ENCODE measurements at regions not wholly inside any gene's neighbourhood (a gene's known extent, or its start where the extent isn't known, plus 50 kb on each side); places are given as distances from the start of the nearest gene placed in this dataset.

DNA sequence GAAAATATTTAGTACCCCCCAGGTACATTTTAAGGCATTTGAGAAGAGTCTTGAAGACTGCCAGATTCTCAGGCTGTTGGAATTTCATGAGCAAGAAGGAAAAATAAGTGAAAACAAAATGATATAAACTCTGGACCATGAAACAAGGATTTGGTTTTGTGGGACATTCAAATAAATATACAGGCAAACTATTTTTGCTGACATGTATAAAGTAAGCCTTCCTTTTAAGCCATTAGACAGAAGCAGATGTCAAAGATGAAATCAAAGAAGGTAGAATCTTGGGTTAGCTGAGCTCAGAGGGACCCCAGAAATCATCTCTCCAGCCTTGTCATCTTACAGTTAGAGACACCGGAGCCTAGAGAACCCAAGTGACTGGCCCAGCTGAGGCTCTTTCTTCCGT is 51.3 kb upstream of the ACSL3 start:
- Histone ChIP-seq H3K27ac (no peak overlapping the region), H3K27me3 (no peaks in the 10 kb centered on the region), H3K4me3 (no peak overlapping the region), H3K4me1 (no peaks in the 10 kb centered on the region), H3K36me3 (no peaks in the 10 kb centered on the region), H3K9me3 (no peaks in the 10 kb centered on the region)
- in situ Hi-C loops (cut with MboI; ENCODE audit: low pct_ligation_motif_present in 1 of 4, low pct_unique_long_range_greater_than_20kb in 1 of 4, low sequenced_read_pairs in 3 of 4) = no loop called here
- DNase-seq = no peak
- intact Hi-C loops (cut with DNase I; ENCODE audit: low total_unique reads) = no loop called here
- WGBS, 2 donors (ENCODE audit: low coverage in 1 of 2) = 85 to 88% methylated on average over 2 of the region's 2 CpGs
- TF ChIP-seq POLR2A (IDR thresholded peaks at IDR 0.05) (no peak), EP300 (IDR thresholded peaks at IDR 0.05; ENCODE audit: low read depth) (no peak), POLR2AphosphoS5 (IDR thresholded peaks at IDR 0.05) (no peak)
- TF ChIP-seq, protein P1, sequence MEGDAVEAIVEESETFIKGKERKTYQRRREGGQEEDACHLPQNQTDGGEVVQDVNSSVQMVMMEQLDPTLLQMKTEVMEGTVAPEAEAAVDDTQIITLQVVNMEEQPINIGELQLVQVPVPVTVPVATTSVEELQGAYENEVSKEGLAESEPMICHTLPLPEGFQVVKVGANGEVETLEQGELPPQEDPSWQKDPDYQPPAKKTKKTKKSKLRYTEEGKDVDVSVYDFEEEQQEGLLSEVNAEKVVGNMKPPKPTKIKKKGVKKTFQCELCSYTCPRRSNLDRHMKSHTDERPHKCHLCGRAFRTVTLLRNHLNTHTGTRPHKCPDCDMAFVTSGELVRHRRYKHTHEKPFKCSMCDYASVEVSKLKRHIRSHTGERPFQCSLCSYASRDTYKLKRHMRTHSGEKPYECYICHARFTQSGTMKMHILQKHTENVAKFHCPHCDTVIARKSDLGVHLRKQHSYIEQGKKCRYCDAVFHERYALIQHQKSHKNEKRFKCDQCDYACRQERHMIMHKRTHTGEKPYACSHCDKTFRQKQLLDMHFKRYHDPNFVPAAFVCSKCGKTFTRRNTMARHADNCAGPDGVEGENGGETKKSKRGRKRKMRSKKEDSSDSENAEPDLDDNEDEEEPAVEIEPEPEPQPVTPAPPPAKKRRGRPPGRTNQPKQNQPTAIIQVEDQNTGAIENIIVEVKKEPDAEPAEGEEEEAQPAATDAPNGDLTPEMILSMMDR (IDR thresholded peaks at IDR 0.05) = no peak

DNA sequence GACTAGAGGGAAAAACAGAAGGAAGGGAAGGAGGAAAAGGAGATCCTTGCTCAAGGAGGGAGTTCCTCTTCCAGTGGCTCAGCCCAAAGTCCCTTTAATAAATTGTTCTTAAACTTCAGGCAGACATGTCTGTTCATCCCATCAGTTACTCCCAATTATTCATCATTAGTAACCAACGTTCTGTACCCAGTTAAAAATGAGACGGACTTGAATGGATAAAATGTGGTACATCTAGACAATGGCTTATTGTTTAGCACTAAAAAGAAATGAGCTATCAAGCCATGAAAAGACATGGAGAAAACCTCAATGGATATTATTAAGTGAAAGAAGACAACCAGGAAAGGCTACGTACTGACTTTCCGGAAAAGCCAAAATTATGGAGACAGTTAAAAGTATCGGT is 50.8 kb upstream of the ACSL3 start:
- TF ChIP-seq EP300 (IDR thresholded peaks at IDR 0.05; ENCODE audit: low read depth) = no peak
- TF ChIP-seq, protein P1 (IDR thresholded peaks at IDR 0.05) = no peak
- no peak for TF ChIP-seq POLR2AphosphoS5 (IDR thresholded peaks at IDR 0.05)
- intact Hi-C loops (cut with DNase I; ENCODE audit: low total_unique reads) = no loop called here
- Histone ChIP-seq H3K36me3 (no peaks in the 10 kb centered on the region), H3K4me1 (no peaks in the 10 kb centered on the region), H3K4me3 (no peak overlapping the region), H3K27ac (no peak overlapping the region), H3K27me3 (no peaks in the 10 kb centered on the region), H3K9me3 (no peaks in the 10 kb centered on the region)
- WGBS, 2 donors (ENCODE audit: low coverage in 1 of 2) = 88 to 95% methylated on average over 5 of the region's 5 CpGs
- DNase-seq = no peak
- in situ Hi-C loops (cut with MboI; ENCODE audit: low pct_ligation_motif_present in 1 of 4, low pct_unique_long_range_greater_than_20kb in 1 of 4, low sequenced_read_pairs in 3 of 4) = no loop called here
